Heart right ventricle (tissue), 16 donors: ENCODE measurements at regions not wholly inside any gene's neighbourhood (a gene's known extent, or its start where the extent isn't known, plus 50 kb on each side); places are given as distances from the start of the nearest gene placed in this dataset.
"Not testable (repeated sequence)": the region's sequence is repeated elsewhere in the genome, so short reads cannot be mapped to it uniquely, and the experiment has no call there.

ENCODE experiments used
- ATAC-seq, 8 donors: fragments of 200-7000 bp; cut with Tn5 transposase; one replicate each; pipeline ENCODE4 v1.9.1; 2020; ENCODE audit warnings: mild to moderate bottlenecking in 8 of 8, moderate library complexity in 8 of 8, moderate number of reproducible peaks in 1 of 8
- DNase-seq, 2 donors: peaks; one replicate each; pipeline ENCODE4 v3.0.0-alpha.2; 2020
- H3K27ac ChIP-seq, 10 donors: fragments of 200-600 bp; sonication (generic) in 2 of 10; one replicate each; pipeline versions ENCODE4 v1.5.0 to v1.8.0; 2020 to 2022; ENCODE audit warnings: mild to moderate bottlenecking in 3 of 10
- H3K27me3 ChIP-seq, 7 donors: fragments of 200-600 bp; one replicate each; pipeline ENCODE4 v1.8.0; 2021 to 2022; ENCODE audit warnings: mild to moderate bottlenecking in 2 of 7
- H3K36me3 ChIP-seq, 9 donors: fragments of 200-600 bp; sonication (generic) in 1 of 9; one replicate each; pipeline versions ENCODE4 v1.5.0 to v1.8.0; 2020 to 2022; ENCODE audit warnings: mild to moderate bottlenecking in 2 of 9
- H3K4me1 ChIP-seq, 9 donors: fragments of 200-600 bp; sonication (generic) in 1 of 9; one replicate each; pipeline versions ENCODE4 v1.5.0 to v1.8.0; 2020 to 2022; ENCODE audit warnings: mild to moderate bottlenecking in 4 of 9
- H3K4me3 ChIP-seq, 10 donors: fragments of 200-600 bp; sonication (generic) in 2 of 10; one replicate each; pipeline versions ENCODE4 v1.5.0 to v1.8.0; 2020 to 2022; ENCODE audit warnings: mild to moderate bottlenecking in 7 of 10, moderate library complexity in 2 of 10
- H3K9me3 ChIP-seq, 11 donors: fragments of 200-600 bp in 10 of 11; sonication (generic) in 2 of 11; one replicate each; pipeline versions ENCODE4 v1.5.0 to v1.8.0; 2013 to 2022; ENCODE audit warnings: mild to moderate bottlenecking in 2 of 11, control low read depth in 1 of 11, moderate library complexity in 1 of 11
- WGBS, 2 donors: extraction: QIAGEN DNeasy Blood & Tissue Kit; methylation state at CpG; one replicate each; pipeline ENCODE4 v1.1.7; 2013; ENCODE audit warnings: inconsistent platforms in 1 of 2; 5-methylcytosine and 5-hydroxymethylcytosine counted together
- intact Hi-C, 10 donors: fragments of 100-400 bp; cut with DNase I; formaldehyde crosslinking; loops; one replicate each; pipeline versions ENCODE4 v1.11.1 to v1.14.2; 2022
- TF ChIP-seq, protein P1 (sequence below), 9 donors: fragments of 200-600 bp; sonication (generic) in 2 of 9; IDR thresholded peaks; one replicate each; pipeline versions ENCODE4 v1.5.0 to v1.8.0; 2021 to 2022; ENCODE audit warnings: antibody characterized with exemption in 9 of 9, mild to moderate bottlenecking in 5 of 9, moderate library complexity in 1 of 9
- donor health status: Arrhythmogenic right ventricular cardiomyopathy.
- donor health status: ischemic (EF 13 %, LVEDD 7.1; RV severe dilation, severe dysfunction).
- donor health status: healthy with polysubstance abuse.
- donor health status: DM: no; HTN: yes; CAD: no.
- donor health status: DM: no; HTN: no; CAD: no.
- donor health status: ischemic (EF 25% LVEDD 6.9; RV normal size, moderate dysfunction).
- donor health status: ischemic (EF 25% LVEDD 5.7; RV mildly dilated, moderate dysfunction).
- donor health status: healthy.
- donor health status: DM: yes; HTN: yes; CAD: no.
- donor health status: Ischemic cardiomyopathy.
- donor health status: ischemic (EF 35%, LVEDD 5.7; RV mildly dilated, moderate dysfunction).
- donor health status: nonischemic (EF 11% LVEDD 7.7; RV severe dilation, severe dysfunction).
- donor health status: DM: yes; HTN: yes; CAD: no.
- donor health status: PGD.
- donor health status: ischemic (EF 29% LVEDD 5.4; RV normal size, mild dysfunction).
- donor health status: nonischemic (EF 23%, LVEDD 6.1; RV moderate dilation, normal function).

DNA sequence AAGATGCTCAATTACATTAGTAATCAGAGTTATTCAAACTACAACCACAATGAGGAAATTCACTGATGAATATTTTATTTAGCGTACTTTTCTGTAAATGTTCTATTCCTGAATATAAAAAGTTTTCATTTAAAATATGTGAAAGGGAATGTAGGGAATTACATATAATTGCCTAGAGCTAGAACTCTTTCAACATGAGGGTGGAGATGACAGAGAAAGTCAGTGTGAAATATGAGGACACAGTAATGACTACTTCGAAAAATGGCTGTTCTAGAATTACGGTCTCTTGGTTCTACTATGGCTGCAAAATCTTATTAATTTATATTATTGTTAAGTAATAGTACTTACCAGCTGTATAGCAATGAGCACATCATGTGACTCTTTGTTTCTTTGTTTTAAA is 1647.4 kb upstream of the PIK3C3 start:
- Histone ChIP-seq H3K27me3 (no peaks in the 10 kb centered on the region), H3K9me3 (peaks cover 0 to 26% (median 5%) of the 10 kb centered on the region in 11 donors), H3K4me3 (no peak overlapping the region), H3K36me3 (no peaks in the 10 kb centered on the region), H3K27ac (no peak overlapping the region), H3K4me1 (no peaks in the 10 kb centered on the region)
- DNase-seq (no peak), ATAC-seq (no peak)
- TF ChIP-seq, protein P1, sequence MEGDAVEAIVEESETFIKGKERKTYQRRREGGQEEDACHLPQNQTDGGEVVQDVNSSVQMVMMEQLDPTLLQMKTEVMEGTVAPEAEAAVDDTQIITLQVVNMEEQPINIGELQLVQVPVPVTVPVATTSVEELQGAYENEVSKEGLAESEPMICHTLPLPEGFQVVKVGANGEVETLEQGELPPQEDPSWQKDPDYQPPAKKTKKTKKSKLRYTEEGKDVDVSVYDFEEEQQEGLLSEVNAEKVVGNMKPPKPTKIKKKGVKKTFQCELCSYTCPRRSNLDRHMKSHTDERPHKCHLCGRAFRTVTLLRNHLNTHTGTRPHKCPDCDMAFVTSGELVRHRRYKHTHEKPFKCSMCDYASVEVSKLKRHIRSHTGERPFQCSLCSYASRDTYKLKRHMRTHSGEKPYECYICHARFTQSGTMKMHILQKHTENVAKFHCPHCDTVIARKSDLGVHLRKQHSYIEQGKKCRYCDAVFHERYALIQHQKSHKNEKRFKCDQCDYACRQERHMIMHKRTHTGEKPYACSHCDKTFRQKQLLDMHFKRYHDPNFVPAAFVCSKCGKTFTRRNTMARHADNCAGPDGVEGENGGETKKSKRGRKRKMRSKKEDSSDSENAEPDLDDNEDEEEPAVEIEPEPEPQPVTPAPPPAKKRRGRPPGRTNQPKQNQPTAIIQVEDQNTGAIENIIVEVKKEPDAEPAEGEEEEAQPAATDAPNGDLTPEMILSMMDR (IDR thresholded peaks at IDR 0.05): no peak
- 88 to 95% methylated on average over 3 of the region's 3 CpGs for WGBS, 2 donors
- intact Hi-C loops: no loop called here

DNA sequence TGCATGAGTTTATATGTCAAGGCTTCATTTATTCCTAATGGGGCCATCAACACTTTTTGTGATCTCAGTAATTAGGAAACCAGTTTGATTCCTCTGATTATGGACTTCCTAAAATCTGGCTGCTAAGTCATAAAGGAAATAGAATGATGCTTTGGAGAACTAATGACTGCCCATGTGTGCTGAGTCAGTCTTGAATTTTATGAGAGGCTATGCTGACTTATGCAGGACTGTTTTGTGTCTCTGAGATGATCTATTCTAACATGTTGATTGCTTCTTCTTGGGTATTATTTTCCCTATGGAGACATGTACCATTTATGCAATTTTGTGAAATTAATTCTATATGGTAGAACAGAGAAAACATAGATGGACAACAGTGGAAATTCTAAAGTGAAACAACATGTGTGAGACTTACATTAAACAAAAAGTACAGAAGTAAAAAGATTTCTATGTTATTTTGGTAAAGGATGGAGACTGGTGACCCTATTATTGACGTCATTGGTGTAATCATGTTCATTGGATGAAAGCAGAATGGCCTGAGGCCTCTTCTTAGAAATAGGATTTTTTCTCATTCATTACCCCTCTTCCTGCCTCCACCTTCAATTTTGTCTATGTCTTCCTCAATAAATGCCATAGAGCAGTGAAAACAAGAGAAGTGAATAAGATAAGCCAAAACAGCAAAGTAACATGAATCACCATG is 1658.2 kb upstream of the PIK3C3 start:
- intact Hi-C loops: no loop called here
- 67 to 82% methylated on average over 1 of the region's 1 CpG for WGBS, 2 donors
- TF ChIP-seq, protein P1 (IDR thresholded peaks at IDR 0.05): no peak

DNA sequence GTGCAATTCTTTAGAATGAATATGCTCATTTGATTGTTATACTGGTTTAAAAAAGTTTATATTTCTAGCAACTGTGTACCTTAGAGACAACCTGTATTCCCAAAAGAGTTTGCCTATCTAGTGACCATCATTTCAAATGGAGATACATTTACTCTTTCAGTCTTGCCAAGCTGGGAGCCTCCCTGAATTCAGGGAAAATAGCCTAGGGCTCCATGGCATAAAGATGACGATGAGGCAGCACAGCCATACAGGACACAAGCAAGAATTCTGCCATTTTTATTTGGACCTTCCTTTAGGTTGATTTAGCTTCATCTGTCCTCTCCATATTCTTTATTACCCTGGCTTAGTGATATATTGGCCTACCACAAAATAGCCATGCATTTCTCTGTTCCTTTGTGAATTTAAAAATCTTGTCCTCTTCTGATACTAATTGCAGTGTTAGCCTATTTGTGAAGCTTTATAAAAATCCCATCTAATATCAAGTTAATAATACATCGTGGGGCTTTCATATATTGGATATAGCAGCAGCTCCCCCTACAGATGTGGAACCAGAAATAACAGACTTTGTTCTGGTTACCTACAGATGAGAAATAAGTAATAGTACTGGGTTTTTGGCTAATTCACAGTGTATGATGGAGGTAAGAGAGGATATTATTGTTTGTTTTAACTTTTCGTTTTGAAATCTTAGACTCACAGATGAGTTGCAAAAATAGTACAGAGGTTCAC is 1661.9 kb upstream of the PIK3C3 start:
- no peak overlapping the region for H3K4me3 ChIP-seq
- ATAC-seq (no peak), DNase-seq (no peak)
- H3K4me1 ChIP-seq: no peaks in the 10 kb centered on the region
- peaks cover 0 to 3% (median 0%) of the 10 kb centered on the region in 11 donors for H3K9me3 ChIP-seq
- H3K27ac ChIP-seq: no peak overlapping the region
- intact Hi-C loops: loop anchor here in 1 of 10 donors (5.0 kb wide), 1 partner anchor 49 kb away; no protein-coding TSS in a partner anchor
- no peaks in the 10 kb centered on the region for H3K27me3 ChIP-seq
- TF ChIP-seq, protein P1 (IDR thresholded peaks at IDR 0.05): peak in 4 of 9 donors; percentile 24 to 40 (median 32)
- H3K36me3 ChIP-seq: no peaks in the 10 kb centered on the region
- 24 to 30% methylated on average over 3 of the region's 3 CpGs for WGBS, 2 donors

More for the DNA sequence above, 1658.2 kb upstream of the PIK3C3 start:
- no peak overlapping the region for H3K27ac ChIP-seq
- peaks cover 0 to 11% (median 0%) of the 10 kb centered on the region in 11 donors for H3K9me3 ChIP-seq
- no peak for ATAC-seq
- no peak overlapping the region for H3K4me3 ChIP-seq
- no peaks in the 10 kb centered on the region for H3K36me3 ChIP-seq
- H3K27me3 ChIP-seq: no peaks in the 10 kb centered on the region
- no peaks in the 10 kb centered on the region for H3K4me1 ChIP-seq
- no peak for DNase-seq

DNA sequence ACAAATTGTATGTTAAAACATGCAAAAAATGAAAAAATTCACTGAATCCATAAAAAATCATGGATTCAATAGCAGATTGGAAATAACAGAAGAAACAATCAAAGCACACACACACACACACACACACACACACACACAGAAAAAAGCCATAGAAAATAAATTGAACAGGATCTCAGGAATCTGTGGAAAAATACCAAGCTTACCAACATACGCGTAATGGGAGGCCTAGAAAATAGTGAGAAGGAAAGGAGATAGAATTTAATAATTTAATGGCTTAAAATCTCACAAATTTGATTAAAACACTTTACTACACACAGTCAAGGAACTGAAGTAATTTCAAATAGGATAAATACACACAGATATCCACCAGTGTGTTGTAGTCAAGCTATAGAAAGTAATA is 1671.5 kb upstream of the PIK3C3 start:
- TF ChIP-seq, protein P1 (IDR thresholded peaks at IDR 0.05): no peak
- no peak overlapping the region for H3K4me3 ChIP-seq
- H3K27ac ChIP-seq: no peak overlapping the region
- intact Hi-C loops: no loop called here
- H3K36me3 ChIP-seq: no peaks in the 10 kb centered on the region
- WGBS, 2 donors: 100% methylated on average over 2 of the region's 2 CpGs
- H3K4me1 ChIP-seq: peaks cover 0 to 3% (median 0%) of the 10 kb centered on the region in 9 donors
- peaks cover 0 to 27% (median 0%) of the 10 kb centered on the region in 11 donors for H3K9me3 ChIP-seq
- no peak for DNase-seq
- ATAC-seq: no peak
- no peaks in the 10 kb centered on the region for H3K27me3 ChIP-seq

DNA sequence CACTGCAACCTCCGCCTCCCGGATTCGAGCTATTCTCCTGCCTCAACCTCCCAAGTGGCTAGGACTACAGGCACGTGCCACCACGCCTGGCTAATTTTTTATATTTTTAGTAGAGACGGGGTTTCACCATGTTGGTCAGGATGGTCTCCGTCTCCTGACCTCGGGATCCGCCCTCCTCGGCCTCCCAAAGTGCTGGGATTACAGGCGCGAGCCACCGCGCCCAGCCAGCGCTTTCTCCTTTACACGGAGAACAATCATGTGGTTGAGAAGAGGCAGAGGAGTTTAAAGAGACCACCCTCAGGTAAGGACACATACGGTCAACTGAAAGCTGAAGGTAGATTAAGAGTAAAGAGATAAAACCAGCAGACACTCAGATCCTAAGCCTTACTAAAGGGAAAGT is 1673.7 kb upstream of the PIK3C3 start:
- DNase-seq, H3K4me1 ChIP-seq, H3K4me3 ChIP-seq, intact Hi-C loops, ATAC-seq, H3K36me3 ChIP-seq, H3K27ac ChIP-seq, H3K27me3 ChIP-seq: not testable (repeated sequence)
- WGBS, 2 donors: 93 to 94% methylated on average over 17 of the region's 17 CpGs
- H3K9me3 ChIP-seq: peaks cover 0 to 27% (median 0%) of the 10 kb centered on the region in 11 donors
